PC-3 (cell line): ENCODE measurements at regions not wholly inside any gene's neighbourhood (a gene's known extent, or its start where the extent isn't known, plus 50 kb on each side); places are given as distances from the start of the nearest gene placed in this dataset.

Source experiments
- ATAC-seq: fragments of 200-7000 bp; cut with Tn5 transposase; 2 replicates; pipeline ENCODE4 v1.9.1; 2020; ENCODE audit warnings: mild to moderate bottlenecking, moderate library complexity
- BruUV-seq: library from RNA; stranded (reverse); fragments of 400-500 nt; replicated peaks from 2 replicates; lab custom pipeline; 2021; lab: Mats Ljungman, UMichigan
- CTCF ChIA-PET: fragments of 300-600 bp; sonication (Branson Sonifier 250); formaldehyde crosslinking; loops from one replicate; lab custom pipeline; 2022; ENCODE audit warnings: antibody characterized with exemption; lab: Charles Lee
- POLR2A ChIA-PET: fragments of 300-600 bp; sonication (Branson Sonifier 250); formaldehyde crosslinking; loops from one replicate; lab custom pipeline; 2022; ENCODE audit warnings: antibody characterized with exemption; ENCODE audit not compliant: unreplicated experiment; lab: Charles Lee
- DNase-seq: peaks from one replicate; pipeline ENCODE4 v3.0.0-alpha.2; 2015
- H2AFZ ChIP-seq: fragments of 300-600 bp; sonication (generic); 2 replicates; pipeline ENCODE4 v1.6.0; 2016; ENCODE audit warnings: antibody characterized with exemption, low read length
- H3F3A ChIP-seq: fragments of 300-600 bp; sonication (generic); one replicate; pipeline ENCODE4 v1.6.0; 2017; ENCODE audit warnings: antibody characterized with exemption, low read length, control low read depth, mild to moderate bottlenecking; ENCODE audit not compliant: unreplicated experiment
- H3K27ac ChIP-seq: fragments of 300-600 bp; sonication (generic); 2 replicates; pipeline ENCODE4 v1.5.1; 2016; ENCODE audit warnings: mild to moderate bottlenecking, low read length
- H3K27me3 ChIP-seq: fragments of 300-600 bp; sonication (generic); 2 replicates; pipeline ENCODE4 v1.6.1; 2016; ENCODE audit warnings: low read length, mixed read lengths
- H3K36me3 ChIP-seq: fragments of 300-600 bp; sonication (generic); 2 replicates; pipeline ENCODE4 v1.6.1; 2016; ENCODE audit warnings: low read depth, mixed run types, low read length, mixed read lengths
- H3K4me1 ChIP-seq: fragments of 300-600 bp; sonication (generic); 2 replicates; pipeline ENCODE4 v1.5.1; 2016; ENCODE audit warnings: low read length; ENCODE audit not compliant: insufficient read depth
- H3K4me2 ChIP-seq: fragments of 300-600 bp; sonication (generic); 2 replicates; pipeline ENCODE4 v1.6.0; 2016; ENCODE audit warnings: low read length
- H3K4me3 ChIP-seq: fragments of 300-600 bp; sonication (generic); 2 replicates; pipeline ENCODE4 v1.5.1; 2016; ENCODE audit warnings: mild to moderate bottlenecking, low read length, mixed read lengths
- H3K79me2 ChIP-seq: fragments of 300-600 bp; sonication (generic); 2 replicates; pipeline ENCODE4 v1.6.1; 2017; ENCODE audit warnings: low read length, mixed read lengths
- H3K9ac ChIP-seq: fragments of 300-600 bp; sonication (generic); 2 replicates; pipeline ENCODE4 v1.6.0; 2016; ENCODE audit warnings: mild to moderate bottlenecking, low read length
- H3K9me2 ChIP-seq: fragments of 300-600 bp; sonication (generic); replicated peaks from 2 replicates; pipeline ENCODE4 v1.6.1; 2016; ENCODE audit warnings: mixed run types, low read length, mixed read lengths
- H3K9me3 ChIP-seq: fragments of 300-600 bp; sonication (generic); 2 replicates; pipeline ENCODE4 v1.6.1; 2016; ENCODE audit warnings: low read length, mixed read lengths
- H4K20me1 ChIP-seq: fragments of 300-600 bp; sonication (generic); 2 replicates; pipeline ENCODE4 v1.6.1; 2016; ENCODE audit warnings: low read length, mixed read lengths
- EZH2 ChIP-seq: fragments of 300-600 bp; sonication (generic); IDR thresholded peaks from one replicate; pipeline ENCODE4 v1.6.1; 2017; ENCODE audit warnings: antibody characterized with exemption, mild to moderate bottlenecking, low read length; ENCODE audit not compliant: unreplicated experiment
- EZH2phosphoT487 ChIP-seq: fragments of 300-600 bp; sonication (generic); IDR thresholded peaks from 2 replicates; pipeline ENCODE4 v1.6.1; 2018; ENCODE audit warnings: mild to moderate bottlenecking, antibody characterized with exemption, low read length, borderline replicate concordance
- intact Hi-C: fragments of 100-400 bp; cut with micrococcal nuclease; formaldehyde crosslinking; loops from 2 replicates; pipeline ENCODE4 v1.9.0; 2023
- TF ChIP-seq, protein P1 (sequence below): fragments of 300-600 bp; sonication (generic); conservative IDR thresholded peaks from 2 replicates; pipeline ENCODE4 v1.5.1; 2017; ENCODE audit warnings: antibody characterized with exemption, low read depth, mild to moderate bottlenecking, low read length

DNA sequence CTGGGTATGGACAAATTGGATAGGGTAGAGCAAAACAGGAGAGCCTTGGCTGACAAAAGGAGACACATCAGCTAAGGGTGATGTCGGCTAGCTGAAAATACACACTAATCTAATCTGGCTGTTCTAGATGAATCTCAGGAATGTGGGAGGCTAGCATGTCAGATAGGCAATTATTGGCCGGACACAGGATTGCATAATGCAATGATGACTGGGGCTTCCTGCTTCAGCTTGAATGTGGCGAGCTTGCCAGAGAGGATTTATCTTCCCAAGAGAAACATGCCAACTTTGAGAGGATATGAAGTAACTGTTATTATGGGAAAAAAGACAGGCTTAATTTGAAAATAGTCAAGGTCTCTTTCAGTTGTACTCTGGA is 102.4 kb downstream of the TRIB2 start:
- Histone ChIP-seq H3K79me2 (no peaks in the 10 kb centered on the region), H4K20me1 (no peaks in the 10 kb centered on the region), H3F3A (no peaks in the 10 kb centered on the region), H2AFZ (peak overlapping the region; percentile 22; the same call in 1 of the 2 replicates), H3K4me1 (peaks cover 29% of the 10 kb centered on the region), H3K4me2 (peak overlapping the region; percentile 43), H3K9me2 (no peaks in the 10 kb centered on the region), H3K36me3 (no peaks in the 10 kb centered on the region), H3K4me3 (no peak overlapping the region), H3K27me3 (no peaks in the 10 kb centered on the region), H3K9me3 (no peaks in the 10 kb centered on the region), H3K27ac (peak overlapping the region; percentile 41), H3K9ac (no peak overlapping the region)
- POLR2A ChIA-PET, result no interaction called here
- ATAC-seq (peak; percentile 80), DNase-seq (peak; percentile 91)
- intact Hi-C loops, result no loop called here
- CTCF ChIA-PET, result no interaction called here
- no peak for TF ChIP-seq EZH2phosphoT487
- TF ChIP-seq EZH2, result no peak
- TF ChIP-seq, protein P1, sequence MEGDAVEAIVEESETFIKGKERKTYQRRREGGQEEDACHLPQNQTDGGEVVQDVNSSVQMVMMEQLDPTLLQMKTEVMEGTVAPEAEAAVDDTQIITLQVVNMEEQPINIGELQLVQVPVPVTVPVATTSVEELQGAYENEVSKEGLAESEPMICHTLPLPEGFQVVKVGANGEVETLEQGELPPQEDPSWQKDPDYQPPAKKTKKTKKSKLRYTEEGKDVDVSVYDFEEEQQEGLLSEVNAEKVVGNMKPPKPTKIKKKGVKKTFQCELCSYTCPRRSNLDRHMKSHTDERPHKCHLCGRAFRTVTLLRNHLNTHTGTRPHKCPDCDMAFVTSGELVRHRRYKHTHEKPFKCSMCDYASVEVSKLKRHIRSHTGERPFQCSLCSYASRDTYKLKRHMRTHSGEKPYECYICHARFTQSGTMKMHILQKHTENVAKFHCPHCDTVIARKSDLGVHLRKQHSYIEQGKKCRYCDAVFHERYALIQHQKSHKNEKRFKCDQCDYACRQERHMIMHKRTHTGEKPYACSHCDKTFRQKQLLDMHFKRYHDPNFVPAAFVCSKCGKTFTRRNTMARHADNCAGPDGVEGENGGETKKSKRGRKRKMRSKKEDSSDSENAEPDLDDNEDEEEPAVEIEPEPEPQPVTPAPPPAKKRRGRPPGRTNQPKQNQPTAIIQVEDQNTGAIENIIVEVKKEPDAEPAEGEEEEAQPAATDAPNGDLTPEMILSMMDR, result no peak
- no TSS peak for BruUV-seq

DNA sequence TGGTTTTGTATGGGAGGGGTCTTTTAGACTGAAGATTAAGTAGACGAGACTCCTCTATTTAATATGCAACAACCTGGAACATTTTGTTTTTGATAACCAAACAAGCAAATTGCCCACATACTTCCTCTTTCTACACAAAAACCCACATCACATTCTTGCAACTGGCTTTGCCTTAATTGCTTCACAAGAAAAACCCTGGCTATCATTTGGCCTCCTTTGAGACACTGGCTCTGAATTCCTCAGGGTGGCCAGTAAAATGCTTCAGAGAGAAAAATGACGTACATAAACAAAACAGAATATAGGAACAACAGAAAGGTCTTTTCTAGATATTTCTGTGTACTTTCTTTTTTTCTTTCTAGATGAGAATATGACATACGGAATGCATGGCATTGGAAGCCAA is 103.0 kb downstream of the TRIB2 start:
- ChIA-PET CTCF (no interaction called here), POLR2A (no interaction called here)
- no peak overlapping the region for H2AFZ ChIP-seq
- H3K36me3 ChIP-seq, result no peaks in the 10 kb centered on the region
- H3K9ac ChIP-seq, result no peak overlapping the region
- no peak for ATAC-seq
- H3K9me2 ChIP-seq, result no peaks in the 10 kb centered on the region
- peak overlapping the region; percentile 41 for H3K27ac ChIP-seq
- intact Hi-C loops, result loop anchor here (5.0 kb wide), 1 partner anchor 188 kb away; no protein-coding TSS in a partner anchor
- H3K4me3 ChIP-seq, result no peak overlapping the region
- no peaks in the 10 kb centered on the region for H3F3A ChIP-seq
- peaks cover 29% of the 10 kb centered on the region for H3K4me1 ChIP-seq
- TF ChIP-seq EZH2 (no peak), EZH2phosphoT487 (no peak)
- TF ChIP-seq, protein P1, result no peak
- DNase-seq, result no peak
- no peaks in the 10 kb centered on the region for H4K20me1 ChIP-seq
- BruUV-seq, result no TSS peak
- peak overlapping the region; percentile 43; the same call in 1 of the 2 replicates for H3K4me2 ChIP-seq
- H3K9me3 ChIP-seq, result no peaks in the 10 kb centered on the region
- no peaks in the 10 kb centered on the region for H3K79me2 ChIP-seq
- no peaks in the 10 kb centered on the region for H3K27me3 ChIP-seq

DNA sequence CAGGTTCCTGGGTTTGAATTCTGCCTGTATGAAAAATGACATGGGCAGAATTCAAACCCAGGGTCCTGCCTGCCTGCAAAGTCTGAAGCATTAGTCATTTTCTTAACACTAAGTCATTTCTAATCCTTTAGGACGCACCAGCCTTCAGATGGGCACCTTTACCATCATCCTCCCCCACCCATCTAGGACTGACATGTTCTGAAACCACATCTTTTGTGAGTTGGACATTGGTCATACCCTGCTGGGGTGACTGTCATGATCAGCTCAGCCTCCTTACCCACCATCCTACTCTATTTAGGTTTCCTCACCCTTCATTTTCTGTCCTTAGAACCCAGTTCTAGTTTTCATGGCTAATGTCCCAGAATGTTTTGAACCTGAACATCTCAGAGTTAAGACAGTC is 104.9 kb downstream of the TRIB2 start:
- Histone ChIP-seq H3K79me2 (no peaks in the 10 kb centered on the region), H3K27me3 (no peaks in the 10 kb centered on the region), H3K4me2 (no peak overlapping the region), H3K9ac (no peak overlapping the region), H4K20me1 (no peaks in the 10 kb centered on the region), H3K9me2 (no peaks in the 10 kb centered on the region), H3K9me3 (no peaks in the 10 kb centered on the region), H3F3A (no peaks in the 10 kb centered on the region), H3K4me1 (peaks cover 22% of the 10 kb centered on the region), H2AFZ (no peak overlapping the region), H3K27ac (no peak overlapping the region), H3K36me3 (no peaks in the 10 kb centered on the region), H3K4me3 (no peak overlapping the region)
- ATAC-seq (no peak), DNase-seq (peak; percentile 29)
- TF ChIP-seq EZH2phosphoT487 (no peak), EZH2 (no peak)
- ChIA-PET POLR2A (no interaction called here), CTCF (no interaction called here)
- no TSS peak for BruUV-seq
- intact Hi-C loops, result loop anchor here (5.0 kb wide), 1 partner anchor 186 kb away; no protein-coding TSS in a partner anchor
